HepG2 (cell line): ENCODE measurements at regions not wholly inside any gene's neighbourhood (a gene's known extent, or its start where the extent isn't known, plus 50 kb on each side); places are given as distances from the start of the nearest gene placed in this dataset.

Source experiments
- ATAC-seq: fragments of 200-7000 bp; cut with Tn5 transposase; 3 replicates; pipeline ENCODE4 v1.9.1; 2020; ENCODE audit warnings: mild to moderate bottlenecking, moderate library complexity
- BruUV-seq: library from RNA; stranded (reverse); fragments of 400-500 nt; replicated peaks from 2 replicates; lab custom pipeline; 2021; lab: Mats Ljungman, UMichigan
- CTCF ChIA-PET: fragments of 300-600 bp; formaldehyde crosslinking; extraction: SDS; loops from one replicate; lab custom pipeline; 2021; ENCODE audit warnings: low total read pairs, inconsistent platforms, low intra/inter-chr PET ratio; lab: Yijun Ruan, JAX
- POLR2A ChIA-PET: fragments of 350-600 bp; sonication (Branson Sonifier 250); formaldehyde crosslinking; loops from one replicate; lab custom pipeline; 2020; ENCODE audit warnings: antibody characterized with exemption, inconsistent platforms; lab: Yijun Ruan, JAX
- DNase-seq: peaks from one replicate; pipeline ENCODE4 v3.0.0-alpha.2; 2015; ENCODE audit warnings: low spot score
- FAIRE-seq: peaks from 3 replicates; lab custom pipeline; 2011; peaks lifted over from hg19 to GRCh38; lab: Jason Lieb, UNC
- H2AFZ ChIP-seq: one replicate; pipeline ENCODE4 v1.6.1; 2011; ENCODE audit warnings: low read length, inconsistent platforms
- H3K27ac ChIP-seq: fragments of 300-600 bp; 3 replicates; pipeline ENCODE4 v1.8.0; 2011; ENCODE audit warnings: mixed run types, mild to moderate bottlenecking, mixed read lengths, low read length, inconsistent platforms; ENCODE audit not compliant: insufficient read depth; ENCODE audit errors: extremely low read length
- H3K27me3 ChIP-seq, 2 experiments: fragments of 200-600 bp in 1 of 2; 2 replicates in 1 of 2; 3 replicates in 1 of 2; pipeline versions ENCODE4 v1.6.0 to v1.8.0; 2011; ENCODE audit warnings: low read length in 2 of 2, mild to moderate bottlenecking in 2 of 2, moderate library complexity in 2 of 2, inconsistent platforms in 1 of 2; ENCODE audit not compliant: insufficient read depth in 2 of 2, control insufficient read depth in 1 of 2
- H3K36me3 ChIP-seq, 2 experiments: fragments of 200-600 bp in 1 of 2; replicated peaks in 1 of 2; 2 replicates in 1 of 2; 3 replicates in 1 of 2; pipeline versions ENCODE4 v1.5.1 to v1.8.0; 2011; ENCODE audit warnings: low read length in 2 of 2, inconsistent platforms in 1 of 2; ENCODE audit not compliant: insufficient read depth in 2 of 2, control insufficient read depth in 1 of 2
- H3K4me1 ChIP-seq: 2 replicates; pipeline ENCODE4 v1.5.1; 2012; ENCODE audit warnings: low read length, inconsistent platforms; ENCODE audit not compliant: insufficient read depth
- H3K4me2 ChIP-seq: 2 replicates; pipeline ENCODE4 v1.6.0; 2011; ENCODE audit warnings: low read depth, low read length, inconsistent platforms
- H3K4me3 ChIP-seq, 3 experiments: fragments of 200-600 bp in 1 of 3; sonication (generic), shearing (Covaris generic) in 1 of 3; replicated peaks in 1 of 3; 2 replicates each; pipeline ENCODE4 v1.5.1; 2011 to 2016; ENCODE audit warnings: low read length in 3 of 3, inconsistent platforms in 2 of 3, low read depth in 2 of 3, mild to moderate bottlenecking in 2 of 3, control low read depth in 1 of 3, mixed read lengths in 1 of 3; ENCODE audit not compliant: insufficient read depth in 1 of 3
- H3K79me2 ChIP-seq: one replicate; pipeline ENCODE4 v1.6.1; 2011; ENCODE audit warnings: low read length, inconsistent platforms; ENCODE audit not compliant: insufficient read depth
- H3K9ac ChIP-seq: 2 replicates; pipeline ENCODE4 v1.6.0; 2011; ENCODE audit warnings: mild to moderate bottlenecking, low read depth, low read length, inconsistent platforms; ENCODE audit not compliant: insufficient read depth
- H3K9me3 ChIP-seq: 2 replicates; pipeline ENCODE4 v1.5.1; 2012; ENCODE audit warnings: mild to moderate bottlenecking, low read length
- H4K20me1 ChIP-seq: 2 replicates; pipeline ENCODE4 v1.6.0; 2011; ENCODE audit warnings: inconsistent platforms, mild to moderate bottlenecking, low read length, moderate library complexity; ENCODE audit not compliant: insufficient read depth
- ARID4A ChIP-seq: sonication (generic); formaldehyde crosslinking; IDR thresholded peaks from 2 replicates; pipeline ENCODE4 v1.5.0; 2020; ENCODE audit warnings: mild to moderate bottlenecking, missing genetic modification reagents, borderline replicate concordance
- BRCA1 ChIP-seq: sonication (generic); formaldehyde crosslinking; IDR thresholded peaks from 2 replicates; pipeline ENCODE4 v1.4.0; 2020; ENCODE audit warnings: missing genetic modification reagents
- GFI1 ChIP-seq: sonication (generic); formaldehyde crosslinking; IDR thresholded peaks from 2 replicates; pipeline ENCODE4 v1.5.0; 2020; ENCODE audit warnings: missing genetic modification reagents, mild to moderate bottlenecking, borderline replicate concordance
- KAT7 ChIP-seq: IDR thresholded peaks from 2 replicates; pipeline ENCODE4 v1.6.1; 2018; ENCODE audit warnings: borderline replicate concordance, missing compliant biosample characterization
- NKX3-1 ChIP-seq: sonication (generic); formaldehyde crosslinking; IDR thresholded peaks from 2 replicates; pipeline ENCODE4 v1.5.0; 2020; ENCODE audit warnings: missing genetic modification reagents
- RCOR2 ChIP-seq: IDR thresholded peaks from 2 replicates; pipeline ENCODE4 v1.6.1; 2016; ENCODE audit warnings: missing biosample characterization, missing genetic modification reagents
- SOX13 ChIP-seq, 3 experiments: fragments of 450-650 bp in 1 of 3; sonication (generic) in 1 of 3; formaldehyde crosslinking in 1 of 3; IDR thresholded peaks in 2 of 3; conservative IDR thresholded peaks in 1 of 3; 2 replicates each; pipeline versions ENCODE4 v1.5.0 to v1.6.1; 2016 to 2020; ENCODE audit warnings: antibody characterized with exemption in 1 of 3, mild to moderate bottlenecking in 1 of 3, missing compliant biosample characterization in 1 of 3, missing genetic modification reagents in 1 of 3, moderate library complexity in 1 of 3
- TOE1 ChIP-seq: sonication (generic); formaldehyde crosslinking; IDR thresholded peaks from 2 replicates; pipeline ENCODE4 v1.4.0; 2020; ENCODE audit warnings: mild to moderate bottlenecking, missing genetic modification reagents
- in situ Hi-C: cut with HindIII; loops from 2 replicates; pipeline ENCODE4 v1.10.0; 2017; ENCODE audit warnings: low pct_unique_long_range_greater_than_20kb; ENCODE audit not compliant: extremely low pct_ligation_motif_present
- intact Hi-C: fragments of 100-400 bp; cut with micrococcal nuclease; formaldehyde crosslinking; loops from one replicate; pipeline ENCODE4 v1.10.0; 2022; ENCODE audit not compliant: unreplicated experiment

GRCh38 chr12:107895966-107896365, 121.5 kb downstream of the ASCL4 start:
- peaks cover 0 to 1% of the 10 kb centered on the region in 2 experiments; a peak in 2 of 5 replicates for H3K27me3 ChIP-seq
- H3K36me3 ChIP-seq, result no peaks in the 10 kb centered on the region
- no peak overlapping the region for H2AFZ ChIP-seq
- ChIA-PET CTCF (no interaction called here), POLR2A (no interaction called here)
- no TSS peak for BruUV-seq
- in situ Hi-C loops, result no loop called here
- FAIRE-seq (no peak), ATAC-seq (no peak), DNase-seq (no peak)
- no peaks in the 10 kb centered on the region for H3K79me2 ChIP-seq
- H3K9me3 ChIP-seq, result no peaks in the 10 kb centered on the region
- intact Hi-C loops, result no loop called here
- no peak overlapping the region for H3K4me2 ChIP-seq
- TF ChIP-seq SOX13 (IDR thresholded peaks at IDR 0.05) (no peak), SOX13 (CRISPR knock-in tag; conservative IDR thresholded peaks at IDR 0.05 in 1 of 2, IDR thresholded peaks at IDR 0.05 in 1 of 2) (no peak), TOE1 (CRISPR knock-in tag) (no peak), KAT7 (no peak), ARID4A (no peak), NKX3-1 (CRISPR knock-in tag) (no peak), BRCA1 (no peak), GFI1 (CRISPR knock-in tag) (no peak), RCOR2 (CRISPR knock-in tag) (no peak)
- no peaks in the 10 kb centered on the region for H3K4me1 ChIP-seq
- no peaks in the 10 kb centered on the region for H4K20me1 ChIP-seq
- no peak overlapping the region for H3K27ac ChIP-seq
- no peak overlapping the region for H3K9ac ChIP-seq
- H3K4me3 ChIP-seq, result no peak overlapping the region
